Neural crest cell (in vitro differentiated cells): ENCODE measurements at regions not wholly inside any gene's neighbourhood (a gene's known extent, or its start where the extent isn't known, plus 50 kb on each side); places are given as distances from the start of the nearest gene placed in this dataset.

Experiments
- DNase-seq: peaks from one replicate; pipeline ENCODE4 v3.0.0; 2021; ENCODE audit warnings: low read depth, mixed read lengths, low spot score
- H3K27ac Mint-ChIP-seq: one replicate; pipeline ENCODE4 v1.8.0; 2021; ENCODE audit warnings: mild to moderate bottlenecking, mixed read lengths; ENCODE audit not compliant: unreplicated experiment
- H3K27me3 Mint-ChIP-seq: 2 replicates; pipeline ENCODE4 v1.8.0; 2021; ENCODE audit warnings: low read depth, mild to moderate bottlenecking, mixed read lengths
- H3K36me3 Mint-ChIP-seq: 2 replicates; pipeline ENCODE4 v1.8.0; 2021; ENCODE audit warnings: low read depth, mild to moderate bottlenecking, mixed read lengths
- H3K4me1 Mint-ChIP-seq: 2 replicates; pipeline ENCODE4 v1.8.0; 2021; ENCODE audit warnings: mixed read lengths
- H3K4me3 Mint-ChIP-seq: one replicate; pipeline ENCODE4 v1.8.0; 2021; ENCODE audit warnings: mild to moderate bottlenecking, mixed read lengths
- H3K9me3 Mint-ChIP-seq: 2 replicates; pipeline ENCODE4 v1.8.0; 2021; ENCODE audit warnings: mixed read lengths
- TF ChIP-seq, protein P1 (sequence below): fragments of 200-600 bp; sonication (generic); conservative IDR thresholded peaks from 2 replicates; pipeline ENCODE4 v1.5.0; 2021; ENCODE audit warnings: antibody characterized with exemption, mild to moderate bottlenecking

DNA sequence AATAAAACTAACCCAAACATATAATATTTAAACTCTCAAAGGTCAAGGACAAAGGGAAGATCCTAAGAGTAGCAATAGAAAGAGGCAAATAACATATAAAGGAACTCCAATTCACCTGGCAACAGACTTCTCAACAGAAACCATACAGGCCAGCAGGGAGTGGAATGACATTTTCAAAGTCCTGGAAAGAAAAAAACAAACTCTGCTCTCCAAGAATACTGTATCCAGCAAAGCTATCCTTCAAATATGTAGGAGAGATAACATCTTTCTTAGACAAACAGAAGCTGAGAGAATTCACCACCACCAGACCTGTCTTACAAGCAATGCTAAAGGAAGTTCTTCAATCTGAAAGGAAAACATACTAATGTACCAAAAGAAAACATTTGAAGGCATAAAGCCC is 51.5 kb upstream of the TMEM158 start:
- no peak overlapping the region for H3K4me3 Mint-ChIP-seq
- H3K27ac Mint-ChIP-seq: no peak overlapping the region
- peaks cover 18% of the 10 kb centered on the region for H3K9me3 Mint-ChIP-seq
- no peaks in the 10 kb centered on the region for H3K4me1 Mint-ChIP-seq
- DNase-seq: no peak
- H3K36me3 Mint-ChIP-seq: peaks cover 3% of the 10 kb centered on the region
- H3K27me3 Mint-ChIP-seq: peaks cover 3% of the 10 kb centered on the region
- TF ChIP-seq, protein P1, sequence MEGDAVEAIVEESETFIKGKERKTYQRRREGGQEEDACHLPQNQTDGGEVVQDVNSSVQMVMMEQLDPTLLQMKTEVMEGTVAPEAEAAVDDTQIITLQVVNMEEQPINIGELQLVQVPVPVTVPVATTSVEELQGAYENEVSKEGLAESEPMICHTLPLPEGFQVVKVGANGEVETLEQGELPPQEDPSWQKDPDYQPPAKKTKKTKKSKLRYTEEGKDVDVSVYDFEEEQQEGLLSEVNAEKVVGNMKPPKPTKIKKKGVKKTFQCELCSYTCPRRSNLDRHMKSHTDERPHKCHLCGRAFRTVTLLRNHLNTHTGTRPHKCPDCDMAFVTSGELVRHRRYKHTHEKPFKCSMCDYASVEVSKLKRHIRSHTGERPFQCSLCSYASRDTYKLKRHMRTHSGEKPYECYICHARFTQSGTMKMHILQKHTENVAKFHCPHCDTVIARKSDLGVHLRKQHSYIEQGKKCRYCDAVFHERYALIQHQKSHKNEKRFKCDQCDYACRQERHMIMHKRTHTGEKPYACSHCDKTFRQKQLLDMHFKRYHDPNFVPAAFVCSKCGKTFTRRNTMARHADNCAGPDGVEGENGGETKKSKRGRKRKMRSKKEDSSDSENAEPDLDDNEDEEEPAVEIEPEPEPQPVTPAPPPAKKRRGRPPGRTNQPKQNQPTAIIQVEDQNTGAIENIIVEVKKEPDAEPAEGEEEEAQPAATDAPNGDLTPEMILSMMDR: no peak

DNA sequence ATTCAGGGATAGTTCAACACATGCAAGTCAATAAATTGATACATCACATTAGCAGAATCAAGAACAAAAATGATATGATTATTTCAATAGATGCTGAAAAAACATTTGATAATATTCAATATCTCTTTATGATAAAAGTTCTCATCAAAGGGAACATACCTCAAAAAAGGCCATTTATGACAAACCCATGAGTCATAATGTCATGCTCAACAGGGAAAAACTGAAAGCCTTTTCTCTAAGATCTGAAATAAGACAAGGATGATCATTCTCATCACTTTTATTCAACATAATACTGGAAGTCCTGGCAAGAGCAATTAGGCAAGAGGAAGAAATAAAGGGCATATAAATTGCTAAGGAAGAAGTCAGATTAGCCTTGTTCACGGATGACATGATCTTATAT is 54.1 kb upstream of the TMEM158 start:
- peaks cover 3% of the 10 kb centered on the region for H3K36me3 Mint-ChIP-seq
- TF ChIP-seq, protein P1: no peak
- H3K9me3 Mint-ChIP-seq: peaks cover 18% of the 10 kb centered on the region
- no peak overlapping the region for H3K4me3 Mint-ChIP-seq
- peaks cover 12% of the 10 kb centered on the region for H3K27me3 Mint-ChIP-seq
- DNase-seq: no peak
- no peaks in the 10 kb centered on the region for H3K4me1 Mint-ChIP-seq
- no peak overlapping the region for H3K27ac Mint-ChIP-seq

DNA sequence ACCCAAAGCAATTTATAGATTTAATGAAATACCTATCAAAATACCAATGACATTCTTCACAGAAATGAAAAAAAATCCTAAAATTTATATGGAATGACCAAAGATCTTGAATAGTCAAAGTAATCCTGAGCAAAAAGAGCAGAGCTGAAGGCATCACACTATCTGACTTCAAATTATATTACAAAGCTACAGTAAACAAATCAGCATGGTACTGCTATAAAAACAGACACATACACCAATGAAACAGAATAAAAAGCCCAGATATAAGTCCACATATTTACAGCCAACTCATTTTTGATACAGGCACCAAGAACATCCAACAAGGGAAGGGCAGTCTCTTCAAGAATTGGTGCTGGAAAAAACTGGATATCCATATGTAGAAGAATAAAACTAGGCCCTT is 54.9 kb upstream of the TMEM158 start:
- Mint-ChIP-seq H3K36me3 (peaks cover 3% of the 10 kb centered on the region), H3K9me3 (peaks cover 18% of the 10 kb centered on the region)

DNA sequence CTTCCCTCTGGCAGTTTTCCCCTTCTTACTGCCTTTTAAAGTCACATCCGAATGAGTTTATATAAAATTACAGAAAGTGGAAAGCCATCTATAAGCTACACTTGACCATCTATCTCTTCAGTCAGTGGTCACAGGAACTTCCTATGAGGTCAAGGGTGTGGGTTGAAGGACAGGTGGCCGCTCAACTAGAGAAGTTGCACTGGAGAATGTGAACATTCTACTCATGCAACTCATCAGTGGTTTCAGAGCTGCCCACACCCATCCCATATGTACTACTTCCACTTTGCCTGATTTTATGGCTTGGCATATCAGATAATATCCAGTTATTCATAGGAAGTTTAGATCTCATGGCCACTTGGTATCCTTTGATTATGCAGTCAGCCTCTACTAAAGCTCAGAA is 57.4 kb upstream of the TMEM158 start:
- Mint-ChIP-seq H3K27me3 (peaks cover 28% of the 10 kb centered on the region), H3K9me3 (peaks cover 12% of the 10 kb centered on the region), H3K36me3 (no peaks in the 10 kb centered on the region)

More for the DNA sequence above, 54.9 kb upstream of the TMEM158 start:
- no peak overlapping the region for H3K4me3 Mint-ChIP-seq
- H3K27me3 Mint-ChIP-seq: peaks cover 19% of the 10 kb centered on the region
- no peaks in the 10 kb centered on the region for H3K4me1 Mint-ChIP-seq
- TF ChIP-seq, protein P1: no peak
- no peak overlapping the region for H3K27ac Mint-ChIP-seq
- no peak for DNase-seq

DNA sequence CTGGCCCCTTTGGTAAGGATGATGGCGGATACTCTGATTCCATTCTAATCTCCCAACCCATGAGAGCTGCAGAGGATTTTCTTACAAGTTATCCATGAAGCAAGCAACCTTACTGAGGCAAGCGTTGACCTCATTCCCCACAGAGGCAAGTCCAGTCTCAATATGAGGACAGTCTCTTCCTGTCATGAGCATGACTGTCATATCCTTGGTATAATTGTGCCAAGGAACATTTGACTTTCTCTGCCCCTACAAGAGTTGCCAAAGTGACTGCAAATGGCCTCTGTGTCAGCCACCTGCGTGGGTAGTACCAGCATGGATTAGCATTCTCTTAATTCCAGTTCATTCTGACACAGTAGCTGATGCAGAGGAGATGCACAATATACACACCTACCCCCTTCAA is 71.2 kb upstream of the TMEM158 start:
- Mint-ChIP-seq H3K27me3 (peaks cover 35% of the 10 kb centered on the region), H3K4me3 (no peak overlapping the region), H3K9me3 (peaks cover 6% of the 10 kb centered on the region), H3K4me1 (no peaks in the 10 kb centered on the region), H3K27ac (no peak overlapping the region), H3K36me3 (peaks cover 4% of the 10 kb centered on the region)
- TF ChIP-seq, protein P1: no peak
- no peak for DNase-seq

More for the DNA sequence above, 57.4 kb upstream of the TMEM158 start:
- Mint-ChIP-seq H3K4me1 (no peaks in the 10 kb centered on the region), H3K4me3 (no peak overlapping the region), H3K27ac (no peak overlapping the region)
- no peak for DNase-seq
- TF ChIP-seq, protein P1: no peak

DNA sequence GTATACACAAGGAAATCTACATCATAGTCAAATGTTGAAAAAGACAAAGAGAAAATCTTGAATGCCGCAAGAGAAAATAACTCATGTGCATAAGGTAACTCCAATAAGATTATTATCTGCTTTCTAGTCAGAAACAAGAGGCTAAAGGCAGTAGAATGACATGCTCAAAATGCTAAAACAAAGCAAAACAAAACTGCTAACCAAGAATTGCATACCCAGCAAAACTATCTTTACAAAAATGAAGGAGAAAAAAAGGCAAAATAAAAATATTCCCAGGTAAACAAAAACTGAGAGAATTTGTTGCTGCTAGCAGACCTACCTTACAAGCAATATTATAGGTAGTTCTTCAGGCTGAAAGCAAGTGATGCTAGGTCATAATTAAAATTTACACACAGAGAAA is 76.4 kb upstream of the TMEM158 start:
- Mint-ChIP-seq H3K4me1 (peaks cover 6% of the 10 kb centered on the region), H3K27ac (no peak overlapping the region), H3K36me3 (peaks cover 6% of the 10 kb centered on the region), H3K4me3 (no peak overlapping the region), H3K27me3 (peaks cover 20% of the 10 kb centered on the region), H3K9me3 (peaks cover 16% of the 10 kb centered on the region)
- TF ChIP-seq, protein P1: no peak
- no peak for DNase-seq
